ENCODE measurements at regions not wholly inside any gene's neighbourhood (a gene's known extent, or its start where the extent isn't known, plus 50 kb on each side); places are given as distances from the start of the nearest gene placed in this dataset.

DNA sequence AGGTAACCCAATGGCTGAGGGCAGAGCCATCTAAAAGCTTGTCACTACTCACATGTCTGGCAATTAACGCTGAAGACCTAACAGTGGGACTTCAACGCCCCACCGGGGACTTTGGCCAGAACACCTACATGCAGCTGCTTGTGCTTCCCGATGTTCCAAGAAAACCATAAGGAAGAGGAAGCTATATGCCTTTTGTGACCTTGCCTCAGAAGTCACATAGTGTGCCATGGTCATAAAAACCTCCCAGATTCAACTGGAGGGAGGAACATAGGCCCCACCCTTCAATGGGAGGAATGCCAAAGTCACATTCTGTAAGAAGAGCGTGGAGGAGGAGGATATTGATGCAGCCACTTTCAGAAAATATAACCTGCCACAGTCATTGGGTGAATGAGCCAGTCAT lies 147.8 kb upstream of the MAGI3 start:
- no peak overlapping the region for H2AFZ ChIP-seq (ENCODE audit: insufficient read depth, low read length, poor library complexity)
- no peaks in the 10 kb centered on the region for H3K79me2 ChIP-seq (ENCODE audit: control insufficient read depth, insufficient read depth, low read length, poor library complexity)
- WGBS (ENCODE audit: extremely low coverage, insufficient coverage, insufficient read length): no CpG with 5 or more reads among the region's 5 CpGs
- no peak overlapping the region for H4K12ac ChIP-seq (ENCODE audit: low read depth, low read length)
- H3K36me3 ChIP-seq (ENCODE audit: control insufficient read depth in 1 of 2, insufficient read depth in 2 of 2, low read length in 2 of 2): no peaks in the 10 kb centered on the region
- no peak overlapping the region for H2BK120ac ChIP-seq (ENCODE audit: insufficient read depth, low read length, poor library complexity)
- no peak overlapping the region for H3K14ac ChIP-seq (ENCODE audit: low read length)
- no peak overlapping the region for H4K8ac ChIP-seq (ENCODE audit: low read depth, low read length)
- no peak overlapping the region for H2AK5ac ChIP-seq (ENCODE audit: low read length)
- H3K4me2 ChIP-seq (ENCODE audit: low read length): no peak overlapping the region
- no peaks in the 10 kb centered on the region for H3K9me3 ChIP-seq (ENCODE audit: insufficient read depth, low read depth, low read length)
- no peak overlapping the region for H2BK5ac ChIP-seq (ENCODE audit: low read depth, low read length, poor library complexity)
- no peak overlapping the region for H3K27ac ChIP-seq (ENCODE audit: low read depth, low read length)
- no peak overlapping the region for H3K4ac ChIP-seq (ENCODE audit: low read depth, low read length)
- no peaks in the 10 kb centered on the region for H3K79me1 ChIP-seq (ENCODE audit: low read length)
- no peaks in the 10 kb centered on the region for H3K27me3 ChIP-seq (ENCODE audit: insufficient read depth, low read length)
- H3K9ac ChIP-seq (ENCODE audit: low read length): no peak overlapping the region
- H3K18ac ChIP-seq (ENCODE audit: low read length): no peak overlapping the region
- no peak for DNase-seq
- no peak overlapping the region for H3K4me3 ChIP-seq (ENCODE audit: low read depth, low read length)
- no peak overlapping the region for H4K91ac ChIP-seq (ENCODE audit: low read depth, low read length)
- peaks cover 2 to 10% of the 10 kb centered on the region in 2 experiments for H3K4me1 ChIP-seq (ENCODE audit: control insufficient read depth in 1 of 2, insufficient read depth in 2 of 2, low read length in 2 of 2)
- no peak overlapping the region for H2BK12ac ChIP-seq (ENCODE audit: low read length)
- H3K23ac ChIP-seq (ENCODE audit: low read length): no peak overlapping the region

DNA sequence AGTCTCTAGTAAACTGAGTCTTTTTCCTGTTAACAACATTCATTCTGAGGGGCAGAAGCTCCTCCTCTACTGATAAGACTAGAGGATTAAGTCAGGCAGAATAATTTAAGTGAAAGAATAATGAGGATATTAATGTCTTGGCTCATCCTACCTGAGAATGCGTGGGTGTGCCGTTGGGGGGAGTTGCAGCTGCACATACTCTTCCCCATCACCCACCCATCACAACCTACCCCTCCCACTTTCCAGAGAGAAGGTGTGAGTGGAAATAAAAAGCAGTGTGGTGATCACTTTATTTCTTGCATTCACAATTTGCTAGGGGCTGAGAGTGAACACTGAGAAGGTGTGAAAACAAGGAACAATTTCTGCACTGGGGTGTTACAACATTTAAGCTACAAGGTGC lies 146.8 kb upstream of the MAGI3 start:
- no peak overlapping the region for H3K14ac ChIP-seq (ENCODE audit: low read length)
- H4K91ac ChIP-seq (ENCODE audit: low read depth, low read length): no peak overlapping the region
- DNase-seq: no peak
- no peak overlapping the region for H2BK5ac ChIP-seq (ENCODE audit: low read depth, low read length, poor library complexity)
- no peak overlapping the region for H3K4me2 ChIP-seq (ENCODE audit: low read length)
- no peak overlapping the region for H3K4ac ChIP-seq (ENCODE audit: low read depth, low read length)
- H3K4me3 ChIP-seq (ENCODE audit: low read depth, low read length): no peak overlapping the region
- peaks cover 1% of the 10 kb centered on the region for H3K79me1 ChIP-seq (ENCODE audit: low read length)
- WGBS (ENCODE audit: extremely low coverage, insufficient coverage, insufficient read length): no CpG with 5 or more reads among the region's 2 CpGs
- H2AFZ ChIP-seq (ENCODE audit: insufficient read depth, low read length, poor library complexity): no peak overlapping the region
- no peak overlapping the region for H3K27ac ChIP-seq (ENCODE audit: low read depth, low read length)
- H4K12ac ChIP-seq (ENCODE audit: low read depth, low read length): no peak overlapping the region
- no peak overlapping the region for H2AK5ac ChIP-seq (ENCODE audit: low read length)
- H3K27me3 ChIP-seq (ENCODE audit: insufficient read depth, low read length): no peaks in the 10 kb centered on the region
- H3K4me1 ChIP-seq (ENCODE audit: control insufficient read depth in 1 of 2, insufficient read depth in 2 of 2, low read length in 2 of 2): peaks cover 7 to 15% of the 10 kb centered on the region in 2 experiments
- H2BK12ac ChIP-seq (ENCODE audit: low read length): no peak overlapping the region
- H4K8ac ChIP-seq (ENCODE audit: low read depth, low read length): no peak overlapping the region
- no peaks in the 10 kb centered on the region for H3K9me3 ChIP-seq (ENCODE audit: insufficient read depth, low read depth, low read length)
- no peak overlapping the region for H3K23ac ChIP-seq (ENCODE audit: low read length)
- H3K18ac ChIP-seq (ENCODE audit: low read length): no peak overlapping the region
- H3K9ac ChIP-seq (ENCODE audit: low read length): no peak overlapping the region
- no peaks in the 10 kb centered on the region for H3K36me3 ChIP-seq (ENCODE audit: control insufficient read depth in 1 of 2, insufficient read depth in 2 of 2, low read length in 2 of 2)
- H2BK120ac ChIP-seq (ENCODE audit: insufficient read depth, low read length, poor library complexity): no peak overlapping the region
- H3K79me2 ChIP-seq (ENCODE audit: control insufficient read depth, insufficient read depth, low read length, poor library complexity): no peaks in the 10 kb centered on the region

DNA sequence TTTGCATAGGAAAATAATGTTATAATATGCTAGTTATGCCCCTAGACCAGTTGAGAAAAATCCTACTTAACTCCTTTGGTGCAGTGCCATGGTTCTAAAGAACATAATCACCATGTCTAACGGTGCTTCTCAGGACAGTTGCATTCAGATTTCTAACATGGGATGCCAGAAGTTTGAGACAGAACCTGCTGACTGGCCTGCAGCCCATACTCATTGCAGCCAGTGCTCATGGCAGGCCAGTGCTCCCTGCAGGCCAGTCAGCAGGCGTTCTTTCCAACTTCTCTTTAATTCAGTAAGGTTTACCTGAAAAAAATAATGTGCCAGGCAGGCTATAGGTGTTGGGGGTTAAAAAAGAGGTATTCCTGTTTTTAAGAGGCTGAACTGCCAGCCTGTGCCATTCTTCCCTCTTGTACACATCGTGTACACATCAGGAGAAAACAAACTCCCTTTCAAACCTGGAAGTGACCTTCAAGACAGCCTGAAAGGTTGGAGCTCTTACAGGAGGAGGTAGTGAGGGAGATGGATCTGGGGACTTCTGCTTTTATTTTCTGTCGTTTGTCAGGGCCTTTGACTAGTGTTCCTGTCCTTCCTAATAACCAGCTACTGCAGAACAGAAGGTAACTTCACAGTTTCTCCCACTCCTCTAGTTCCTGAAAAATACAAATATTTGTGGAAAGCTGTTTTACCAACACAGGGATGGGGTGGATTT lies 146.0 kb upstream of the MAGI3 start:
- no peak overlapping the region for H3K27ac ChIP-seq (ENCODE audit: low read depth, low read length)
- no peak overlapping the region for H2AFZ ChIP-seq (ENCODE audit: insufficient read depth, low read length, poor library complexity)
- no peak overlapping the region for H3K18ac ChIP-seq (ENCODE audit: low read length)
- peaks cover 1% of the 10 kb centered on the region for H3K79me1 ChIP-seq (ENCODE audit: low read length)
- no CpG with 5 or more reads among the region's 4 CpGs for WGBS (ENCODE audit: extremely low coverage, insufficient coverage, insufficient read length)
- H3K4me2 ChIP-seq (ENCODE audit: low read length): no peak overlapping the region
- no peak overlapping the region for H3K23ac ChIP-seq (ENCODE audit: low read length)
- peaks cover 7 to 13% of the 10 kb centered on the region in 2 experiments for H3K4me1 ChIP-seq (ENCODE audit: control insufficient read depth in 1 of 2, insufficient read depth in 2 of 2, low read length in 2 of 2)
- no peak overlapping the region for H4K12ac ChIP-seq (ENCODE audit: low read depth, low read length)
- no peak overlapping the region for H3K4ac ChIP-seq (ENCODE audit: low read depth, low read length)
- no peak overlapping the region for H3K9ac ChIP-seq (ENCODE audit: low read length)
- H3K27me3 ChIP-seq (ENCODE audit: insufficient read depth, low read length): no peaks in the 10 kb centered on the region
- no peak overlapping the region for H2BK120ac ChIP-seq (ENCODE audit: insufficient read depth, low read length, poor library complexity)
- no peaks in the 10 kb centered on the region for H3K9me3 ChIP-seq (ENCODE audit: insufficient read depth, low read depth, low read length)
- peak in 1 of 2 donors; percentile 3 for DNase-seq
- no peak overlapping the region for H3K4me3 ChIP-seq (ENCODE audit: low read depth, low read length)
- no peak overlapping the region for H2AK5ac ChIP-seq (ENCODE audit: low read length)
- H3K36me3 ChIP-seq (ENCODE audit: control insufficient read depth in 1 of 2, insufficient read depth in 2 of 2, low read length in 2 of 2): no peaks in the 10 kb centered on the region
- no peak overlapping the region for H2BK12ac ChIP-seq (ENCODE audit: low read length)
- H2BK5ac ChIP-seq (ENCODE audit: low read depth, low read length, poor library complexity): no peak overlapping the region
- no peak overlapping the region for H3K14ac ChIP-seq (ENCODE audit: low read length)
- H4K91ac ChIP-seq (ENCODE audit: low read depth, low read length): no peak overlapping the region
- no peaks in the 10 kb centered on the region for H3K79me2 ChIP-seq (ENCODE audit: control insufficient read depth, insufficient read depth, low read length, poor library complexity)
- H4K8ac ChIP-seq (ENCODE audit: low read depth, low read length): no peak overlapping the region

DNA sequence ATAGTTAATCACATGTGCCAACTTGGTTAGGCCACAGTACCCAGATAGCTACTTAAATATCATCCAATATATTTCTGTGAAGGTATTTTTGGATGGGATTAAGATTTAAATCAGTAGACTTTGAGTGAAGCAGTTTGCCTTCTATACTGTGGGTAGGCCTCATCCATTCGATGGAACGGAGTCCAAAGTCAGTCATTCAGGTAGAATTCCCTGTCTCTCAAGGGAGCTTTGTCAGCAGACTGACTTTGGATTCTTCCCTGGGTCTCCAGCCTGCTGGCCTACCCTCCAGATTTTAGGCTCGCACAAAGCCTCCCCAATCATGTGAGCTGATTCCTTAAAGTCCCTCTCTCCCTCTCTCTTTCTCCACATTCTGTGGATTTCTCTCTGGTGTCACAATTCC lies 145.1 kb upstream of the MAGI3 start:
- WGBS (ENCODE audit: extremely low coverage, insufficient coverage, insufficient read length): no CpG with 5 or more reads among the region's 3 CpGs
- no peak overlapping the region for H4K12ac ChIP-seq (ENCODE audit: low read depth, low read length)
- no peak overlapping the region for H4K91ac ChIP-seq (ENCODE audit: low read depth, low read length)
- H3K4me2 ChIP-seq (ENCODE audit: low read length): no peak overlapping the region
- no peak overlapping the region for H3K27ac ChIP-seq (ENCODE audit: low read depth, low read length)
- no peak for DNase-seq
- H2AK5ac ChIP-seq (ENCODE audit: low read length): peak overlapping the region; percentile 5
- no peak overlapping the region for H3K14ac ChIP-seq (ENCODE audit: low read length)
- H2BK12ac ChIP-seq (ENCODE audit: low read length): peak overlapping the region; percentile 26
- H3K79me1 ChIP-seq (ENCODE audit: low read length): peaks cover 1% of the 10 kb centered on the region
- H2AFZ ChIP-seq (ENCODE audit: insufficient read depth, low read length, poor library complexity): no peak overlapping the region
- no peak overlapping the region for H3K23ac ChIP-seq (ENCODE audit: low read length)
- H3K4ac ChIP-seq (ENCODE audit: low read depth, low read length): no peak overlapping the region
- H4K8ac ChIP-seq (ENCODE audit: low read depth, low read length): no peak overlapping the region
- no peaks in the 10 kb centered on the region for H3K36me3 ChIP-seq (ENCODE audit: control insufficient read depth in 1 of 2, insufficient read depth in 2 of 2, low read length in 2 of 2)
- H3K9ac ChIP-seq (ENCODE audit: low read length): no peak overlapping the region
- no peak overlapping the region for H3K4me3 ChIP-seq (ENCODE audit: low read depth, low read length)
- no peak overlapping the region for H2BK5ac ChIP-seq (ENCODE audit: low read depth, low read length, poor library complexity)
- no peak overlapping the region for H3K18ac ChIP-seq (ENCODE audit: low read length)
- H3K9me3 ChIP-seq (ENCODE audit: insufficient read depth, low read depth, low read length): no peaks in the 10 kb centered on the region
- peaks cover 7 to 13% of the 10 kb centered on the region in 2 experiments for H3K4me1 ChIP-seq (ENCODE audit: control insufficient read depth in 1 of 2, insufficient read depth in 2 of 2, low read length in 2 of 2)
- no peaks in the 10 kb centered on the region for H3K79me2 ChIP-seq (ENCODE audit: control insufficient read depth, insufficient read depth, low read length, poor library complexity)
- no peaks in the 10 kb centered on the region for H3K27me3 ChIP-seq (ENCODE audit: insufficient read depth, low read length)
- no peak overlapping the region for H2BK120ac ChIP-seq (ENCODE audit: insufficient read depth, low read length, poor library complexity)

Measured in trophoblast cell (in vitro differentiated cells and primary cell).